Breast epithelium (tissue), 3 donors: ENCODE measurements at regions not wholly inside any gene's neighbourhood (a gene's known extent, or its start where the extent isn't known, plus 50 kb on each side); places are given as distances from the start of the nearest gene placed in this dataset.

Source experiments
- CTCF ChIP-seq, 3 donors: fragments of 450-650 bp; IDR thresholded peaks; one replicate each; pipeline ENCODE4 v1.5.1; 2016 to 2017; ENCODE audit warnings: antibody characterized with exemption in 3 of 3, mild to moderate bottlenecking in 3 of 3, moderate library complexity in 3 of 3
- POLR2AphosphoS5 ChIP-seq, 3 donors: sonication (generic); formaldehyde crosslinking; IDR thresholded peaks; one replicate each; pipeline ENCODE4 v1.6.1; 2017; ENCODE audit warnings: antibody characterized with exemption in 3 of 3

- TF ChIP-seq CTCF (IDR thresholded peaks at IDR 0.05) (no peak), POLR2AphosphoS5 (IDR thresholded peaks at IDR 0.05) (no peak)
These were observed 104.0 kb downstream of the SLC30A10 start for GRCh38 chr1:219824338-219824737.
